B cell (primary cell): ENCODE measurements at regions not wholly inside any gene's neighbourhood (a gene's known extent, or its start where the extent isn't known, plus 50 kb on each side); places are given as distances from the start of the nearest gene placed in this dataset.

Experiments used
- ATAC-seq: fragments of 200-7000 bp; cut with Tn5 transposase; one replicate; pipeline ENCODE4 v1.10.0; 2021; ENCODE audit warnings: low read depth, mild to moderate bottlenecking, moderate number of reproducible peaks, moderate library complexity
- CTCF ChIA-PET: fragments of 350-600 bp; sonication (Branson Sonifier 250); formaldehyde crosslinking; loops from one replicate; lab custom pipeline; 2021; ENCODE audit warnings: antibody characterized with exemption, inconsistent platforms; lab: Charles Lee
- POLR2A ChIA-PET: fragments of 350-600 bp; sonication (Branson Sonifier 250); formaldehyde crosslinking; loops from one replicate; lab custom pipeline; 2021; ENCODE audit warnings: antibody characterized with exemption; lab: Charles Lee
- DNase-seq: peaks from one replicate; pipeline ENCODE4 v3.0.0; 2013
- H2AFZ ChIP-seq: 2 replicates; pipeline ENCODE4 v1.6.1; 2012; ENCODE audit warnings: mild to moderate bottlenecking, low read depth, low read length; ENCODE audit not compliant: insufficient read depth, poor library complexity, severe bottlenecking
- H3K27ac ChIP-seq, 2 donors: 1 replicate in 1 of 2; 2 replicates in 1 of 2; pipeline ENCODE4 v1.5.1; 2012 to 2013; ENCODE audit warnings: low read length in 2 of 2, mild to moderate bottlenecking in 2 of 2, moderate library complexity in 1 of 2
- H3K27me3 ChIP-seq, 4 experiments: fragments of 200-600 bp in 1 of 4; sonication (generic) in 1 of 4; replicated peaks in 1 of 4; 1 replicate in 2 of 4; 2 replicates in 2 of 4; pipeline versions ENCODE4 v1.6.1 to v1.7.0; 2013 to 2016; ENCODE audit warnings: low read length in 3 of 4, mild to moderate bottlenecking in 2 of 4, mixed read lengths in 1 of 4, moderate library complexity in 1 of 4; ENCODE audit not compliant: insufficient read depth in 4 of 4, control insufficient read depth in 3 of 4; ENCODE audit errors: control extremely low read depth in 1 of 4
- H3K36me3 ChIP-seq, 2 experiments: replicated peaks in 1 of 2; 1 replicate in 1 of 2; 2 replicates in 1 of 2; pipeline versions ENCODE4 v1.6.1 to v1.7.1; 2013; ENCODE audit warnings: low read length in 1 of 2; ENCODE audit not compliant: insufficient read depth in 2 of 2, control insufficient read depth in 1 of 2; ENCODE audit errors: control extremely low read depth in 1 of 2, extremely low read depth in 1 of 2
- H3K4me1 ChIP-seq, 2 donors: fragments of 200-600 bp in 1 of 2; sonication (generic) in 1 of 2; 1 replicate in 1 of 2; 2 replicates in 1 of 2; pipeline versions ENCODE4 v1.5.1 to v1.6.1; 2013 to 2017; ENCODE audit warnings: low read length in 2 of 2; ENCODE audit not compliant: control insufficient read depth in 2 of 2, insufficient read depth in 2 of 2
- H3K4me2 ChIP-seq: replicated peaks from 2 replicates; pipeline ENCODE3; 2012; ENCODE audit warnings: mild to moderate bottlenecking, low read depth, low read length; ENCODE audit not compliant: poor library complexity, severe bottlenecking
- H3K4me3 ChIP-seq, 5 experiments: fragments of 200-600 bp in 1 of 5; sonication (generic) in 1 of 5; 1 replicate in 3 of 5; 2 replicates in 2 of 5; pipeline versions ENCODE4 v1.5.1 to v1.7.0; 2011 to 2016; ENCODE audit warnings: low read length in 4 of 5, mild to moderate bottlenecking in 4 of 5, low read depth in 2 of 5, control low read depth in 1 of 5, moderate library complexity in 1 of 5; ENCODE audit not compliant: insufficient read depth in 1 of 5; ENCODE audit errors: control extremely low read depth in 1 of 5, extremely low read depth in 1 of 5
- H3K79me2 ChIP-seq: fragments of 200-600 bp; sonication (generic); one replicate; pipeline ENCODE4 v1.6.0; 2016; ENCODE audit warnings: low read length; ENCODE audit not compliant: control insufficient read depth, insufficient read depth
- H3K9ac ChIP-seq: fragments of 200-600 bp; sonication (generic); 2 replicates; pipeline ENCODE4 v1.6.1; 2017; ENCODE audit warnings: mild to moderate bottlenecking, low read length, moderate library complexity
- H3K9me3 ChIP-seq, 3 donors: one replicate each; pipeline versions ENCODE4 v1.6.1 to v1.7.1; 2013; ENCODE audit warnings: low read length in 2 of 3; ENCODE audit not compliant: control insufficient read depth in 2 of 3, insufficient read depth in 1 of 3; ENCODE audit errors: control extremely low read depth in 1 of 3
- H4K20me1 ChIP-seq: 2 replicates; pipeline ENCODE4 v1.6.0; 2012; ENCODE audit warnings: mild to moderate bottlenecking, low read length; ENCODE audit not compliant: insufficient read depth, control insufficient read depth, poor library complexity, severe bottlenecking
- H3K27ac Mint-ChIP-seq: one replicate; pipeline ENCODE4 v1.8.0; 2021; ENCODE audit warnings: mixed read lengths
- H3K27me3 Mint-ChIP-seq: one replicate; pipeline ENCODE4 v1.8.0; 2021; ENCODE audit warnings: mixed read lengths
- H3K4me1 Mint-ChIP-seq: one replicate; pipeline ENCODE4 v1.8.0; 2021; ENCODE audit warnings: mixed read lengths
- H3K4me3 Mint-ChIP-seq: one replicate; pipeline ENCODE4 v1.8.0; 2021; ENCODE audit warnings: mixed read lengths
- H3K9me3 Mint-ChIP-seq: one replicate; pipeline ENCODE4 v1.8.0; 2022; ENCODE audit warnings: mixed read lengths; ENCODE audit not compliant: insufficient read depth
- EZH2 ChIP-seq: IDR thresholded peaks from 2 replicates; pipeline ENCODE4 v1.6.1; 2012; ENCODE audit warnings: borderline replicate concordance, low read depth, mild to moderate bottlenecking, moderate library complexity, low read length; ENCODE audit not compliant: insufficient read depth, poor library complexity, severe bottlenecking
- WGBS: methylation state at CpG from one replicate; pipeline ENCODE4 v1.1.5; 2013; ENCODE audit warnings: missing lambda C conversion rate; ENCODE audit not compliant: insufficient coverage; 5-methylcytosine and 5-hydroxymethylcytosine counted together
- intact Hi-C: fragments of 100-400 bp; cut with micrococcal nuclease; formaldehyde crosslinking; loops from one replicate; pipeline ENCODE4 v1.10.0; 2022
- TF ChIP-seq, protein P1 (sequence below): fragments of 200-600 bp; IDR thresholded peaks from one replicate; pipeline ENCODE4 v1.8.0; 2022; ENCODE audit warnings: antibody characterized with exemption, mild to moderate bottlenecking

DNA sequence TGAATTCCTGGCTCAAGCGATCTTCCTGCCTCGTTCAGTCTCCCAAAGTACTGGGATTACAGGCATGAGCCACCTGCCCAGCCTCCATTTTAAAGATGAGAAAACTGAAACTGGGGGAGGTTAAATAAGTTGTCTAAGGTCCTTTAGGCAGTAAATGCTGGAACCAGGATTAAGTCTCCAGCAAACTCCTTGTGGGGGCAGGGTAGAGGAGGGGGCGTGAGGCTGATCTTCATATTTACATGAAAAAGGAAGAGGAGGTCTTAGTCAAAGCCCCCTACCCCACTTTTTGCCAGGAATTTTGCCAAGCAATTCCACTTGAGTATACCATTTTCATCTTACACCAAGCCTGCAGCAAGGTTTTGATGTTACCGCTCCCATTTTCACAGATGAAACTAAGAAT lies 76.6 kb upstream of the NR4A3 start:
- WGBS: 94% methylated on average over 3 of the region's 4 CpGs
- ATAC-seq (no peak), DNase-seq (no peak)
- H3K4me3 ChIP-seq: no peak overlapping the region
- H3K4me1 Mint-ChIP-seq: peaks cover 2% of the 10 kb centered on the region
- no peak overlapping the region for H3K4me2 ChIP-seq
- no peak overlapping the region for H3K27ac ChIP-seq
- intact Hi-C loops: no loop called here
- POLR2A ChIA-PET: no interaction called here
- no peaks in the 10 kb centered on the region for H3K9me3 ChIP-seq
- no peaks in the 10 kb centered on the region for H3K27me3 ChIP-seq
- no peaks in the 10 kb centered on the region for H4K20me1 ChIP-seq
- H3K9ac ChIP-seq: no peak overlapping the region
- CTCF ChIA-PET: no interaction called here
- H3K4me3 Mint-ChIP-seq: no peak overlapping the region
- no peak overlapping the region for H3K27ac Mint-ChIP-seq
- no peaks in the 10 kb centered on the region for H3K9me3 Mint-ChIP-seq
- no peaks in the 10 kb centered on the region for H3K36me3 ChIP-seq
- no peak overlapping the region for H2AFZ ChIP-seq
- no peaks in the 10 kb centered on the region for H3K79me2 ChIP-seq
- H3K27me3 Mint-ChIP-seq: no peaks in the 10 kb centered on the region
- TF ChIP-seq, protein P1, sequence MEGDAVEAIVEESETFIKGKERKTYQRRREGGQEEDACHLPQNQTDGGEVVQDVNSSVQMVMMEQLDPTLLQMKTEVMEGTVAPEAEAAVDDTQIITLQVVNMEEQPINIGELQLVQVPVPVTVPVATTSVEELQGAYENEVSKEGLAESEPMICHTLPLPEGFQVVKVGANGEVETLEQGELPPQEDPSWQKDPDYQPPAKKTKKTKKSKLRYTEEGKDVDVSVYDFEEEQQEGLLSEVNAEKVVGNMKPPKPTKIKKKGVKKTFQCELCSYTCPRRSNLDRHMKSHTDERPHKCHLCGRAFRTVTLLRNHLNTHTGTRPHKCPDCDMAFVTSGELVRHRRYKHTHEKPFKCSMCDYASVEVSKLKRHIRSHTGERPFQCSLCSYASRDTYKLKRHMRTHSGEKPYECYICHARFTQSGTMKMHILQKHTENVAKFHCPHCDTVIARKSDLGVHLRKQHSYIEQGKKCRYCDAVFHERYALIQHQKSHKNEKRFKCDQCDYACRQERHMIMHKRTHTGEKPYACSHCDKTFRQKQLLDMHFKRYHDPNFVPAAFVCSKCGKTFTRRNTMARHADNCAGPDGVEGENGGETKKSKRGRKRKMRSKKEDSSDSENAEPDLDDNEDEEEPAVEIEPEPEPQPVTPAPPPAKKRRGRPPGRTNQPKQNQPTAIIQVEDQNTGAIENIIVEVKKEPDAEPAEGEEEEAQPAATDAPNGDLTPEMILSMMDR: no peak
- TF ChIP-seq EZH2: no peak
- no peaks in the 10 kb centered on the region for H3K4me1 ChIP-seq

DNA sequence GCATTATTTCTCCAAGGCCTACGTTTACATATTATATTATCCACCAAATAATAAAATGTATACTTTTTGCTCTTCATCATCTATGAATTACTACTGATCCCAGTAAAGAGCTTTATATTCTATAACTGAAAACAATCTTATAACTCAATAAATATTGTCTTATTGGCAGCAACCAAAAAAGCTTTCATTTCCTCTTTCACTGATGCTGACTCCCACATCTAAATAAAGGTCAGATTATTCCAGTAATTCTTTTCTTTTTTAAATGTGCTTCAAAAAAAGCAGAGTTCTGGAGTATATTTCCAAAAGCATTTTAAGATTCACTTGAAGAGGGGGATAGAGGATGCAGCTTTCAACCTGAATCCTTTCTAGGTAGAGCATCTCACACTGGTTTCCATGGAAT lies 75.3 kb upstream of the NR4A3 start:
- H3K4me3 ChIP-seq: no peak overlapping the region
- no peak overlapping the region for H3K27ac Mint-ChIP-seq
- no peak for DNase-seq
- no peak overlapping the region for H2AFZ ChIP-seq
- no peak overlapping the region for H3K4me2 ChIP-seq
- no CpG with 5 or more reads among the region's 1 CpG for WGBS
- H3K4me1 Mint-ChIP-seq: peaks cover 2% of the 10 kb centered on the region
- H3K4me3 Mint-ChIP-seq: no peak overlapping the region
- no peaks in the 10 kb centered on the region for H3K9me3 ChIP-seq
- H3K27me3 ChIP-seq: no peaks in the 10 kb centered on the region
- no peak overlapping the region for H3K27ac ChIP-seq
- TF ChIP-seq EZH2: no peak
- TF ChIP-seq, protein P1: no peak
- H3K9me3 Mint-ChIP-seq: no peaks in the 10 kb centered on the region
- no peak for ATAC-seq
- H3K36me3 ChIP-seq: no peaks in the 10 kb centered on the region
- ChIA-PET CTCF (no interaction called here), POLR2A (no interaction called here)
- intact Hi-C loops: no loop called here
- peaks cover 2% of the 10 kb centered on the region for H3K27me3 Mint-ChIP-seq
- no peaks in the 10 kb centered on the region for H4K20me1 ChIP-seq
- no peaks in the 10 kb centered on the region for H3K79me2 ChIP-seq
- no peak overlapping the region for H3K9ac ChIP-seq
- no peaks in the 10 kb centered on the region for H3K4me1 ChIP-seq
